Ovary (tissue), 3 donors: ENCODE measurements at regions not wholly inside any gene's neighbourhood (a gene's known extent, or its start where the extent isn't known, plus 50 kb on each side); places are given as distances from the start of the nearest gene placed in this dataset.

Experiments
- CTCF ChIP-seq, 3 donors: fragments of 450-650 bp in 2 of 3; fragments of 200-600 bp in 1 of 3; IDR thresholded peaks; one replicate each; pipeline versions ENCODE4 v1.5.1 to v1.8.0; 2016 to 2022; ENCODE audit warnings: antibody characterized with exemption in 3 of 3, mild to moderate bottlenecking in 1 of 3
- POLR2A ChIP-seq: fragments of 450-650 bp; IDR thresholded peaks from one replicate; pipeline ENCODE4 v1.6.1; 2017; ENCODE audit warnings: antibody characterized with exemption, mild to moderate bottlenecking, moderate library complexity
- donor health status: DM: no; HTN: no; CAD: no.

DNA sequence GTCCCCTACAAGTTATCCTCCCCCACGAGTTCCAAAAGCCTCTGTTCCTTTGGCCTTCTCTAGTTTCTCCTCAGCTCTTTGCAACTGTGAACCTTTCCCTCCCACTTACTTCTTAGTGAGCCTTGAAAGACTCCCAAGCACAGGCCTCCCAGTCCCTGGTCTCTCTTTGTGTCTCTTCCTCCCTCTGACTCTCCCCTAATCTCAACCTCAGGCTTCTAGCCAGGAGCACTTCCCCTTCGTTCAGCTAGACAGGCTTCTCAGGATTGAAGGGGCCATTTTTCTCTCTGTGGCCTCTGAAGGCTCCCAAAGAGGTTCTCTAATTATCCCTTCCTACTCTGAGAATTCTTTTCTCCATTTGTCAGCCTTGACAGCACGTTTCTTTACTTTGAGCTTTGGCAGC lies 50.2 kb upstream of the PHYHIPL start:
- TF ChIP-seq POLR2A = no peak
- TF ChIP-seq CTCF (IDR thresholded peaks at IDR 0.05) = no peak
